Astrocyte (in vitro differentiated cells and primary cell): ENCODE measurements at regions not wholly inside any gene's neighbourhood (a gene's known extent, or its start where the extent isn't known, plus 50 kb on each side); places are given as distances from the start of the nearest gene placed in this dataset.

Source experiments
- DNase-seq: peaks from one replicate; pipeline ENCODE4 v3.0.0-alpha.2; 2010; ENCODE audit warnings: low read depth
- FAIRE-seq: peaks from 2 replicates; lab custom pipeline; 2011; peaks lifted over from hg19 to GRCh38; lab: Jason Lieb, UNC
- H2AFZ ChIP-seq: 2 replicates; pipeline ENCODE4 v1.6.0; 2012; ENCODE audit warnings: low read depth, low read length, inconsistent platforms
- H3K27ac ChIP-seq: 2 replicates; pipeline ENCODE4 v1.5.1; 2011; ENCODE audit warnings: low read depth, low read length, inconsistent platforms
- H3K27me3 ChIP-seq: 2 replicates; pipeline ENCODE4 v1.6.0; 2011; ENCODE audit warnings: low read length, inconsistent platforms; ENCODE audit not compliant: insufficient read depth
- H3K36me3 ChIP-seq: 2 replicates; pipeline ENCODE4 v1.5.1; 2011; ENCODE audit warnings: low read length, inconsistent platforms; ENCODE audit not compliant: insufficient read depth
- H3K4me1 ChIP-seq: 2 replicates; pipeline ENCODE4 v1.5.1; 2011; ENCODE audit warnings: low read length, inconsistent platforms; ENCODE audit not compliant: insufficient read depth
- H3K4me2 ChIP-seq: 2 replicates; pipeline ENCODE4 v1.6.0; 2012; ENCODE audit warnings: low read length, inconsistent platforms
- H3K4me3 ChIP-seq: 2 replicates; pipeline ENCODE4 v1.5.1; 2011; ENCODE audit warnings: low read depth, mild to moderate bottlenecking, low read length, inconsistent platforms; ENCODE audit not compliant: insufficient read depth
- H3K79me2 ChIP-seq: 2 replicates; pipeline ENCODE4 v1.6.0; 2012; ENCODE audit warnings: mild to moderate bottlenecking, low read length, inconsistent platforms; ENCODE audit not compliant: insufficient read depth
- H3K9ac ChIP-seq: 2 replicates; pipeline ENCODE4 v1.6.0; 2012; ENCODE audit warnings: mild to moderate bottlenecking, low read length, inconsistent platforms
- H3K9me3 ChIP-seq: 2 replicates; pipeline ENCODE4 v1.5.1; 2012; ENCODE audit warnings: low read depth, mild to moderate bottlenecking, low read length, inconsistent platforms; ENCODE audit not compliant: insufficient read depth
- H4K20me1 ChIP-seq: 2 replicates; pipeline ENCODE4 v1.6.0; 2012; ENCODE audit warnings: low read length, inconsistent platforms; ENCODE audit not compliant: insufficient read depth
- H3K27ac Mint-ChIP-seq: one replicate; pipeline ENCODE4 v1.8.0; 2021; ENCODE audit warnings: mild to moderate bottlenecking, mixed read lengths; ENCODE audit not compliant: unreplicated experiment
- H3K27me3 Mint-ChIP-seq: one replicate; pipeline ENCODE4 v1.8.0; 2021; ENCODE audit warnings: low read depth, mixed read lengths; ENCODE audit not compliant: unreplicated experiment
- H3K36me3 Mint-ChIP-seq: one replicate; pipeline ENCODE4 v1.8.0; 2021; ENCODE audit warnings: low read depth, mixed read lengths; ENCODE audit not compliant: unreplicated experiment
- H3K4me1 Mint-ChIP-seq: one replicate; pipeline ENCODE4 v1.8.0; 2021; ENCODE audit warnings: low read depth, mixed read lengths; ENCODE audit not compliant: unreplicated experiment
- H3K4me3 Mint-ChIP-seq: one replicate; pipeline ENCODE4 v1.8.0; 2021; ENCODE audit warnings: mild to moderate bottlenecking, moderate library complexity, mixed read lengths; ENCODE audit not compliant: unreplicated experiment
- H3K9me3 Mint-ChIP-seq: one replicate; pipeline ENCODE4 v1.8.0; 2021; ENCODE audit warnings: mild to moderate bottlenecking, mixed read lengths; ENCODE audit not compliant: unreplicated experiment
- CTCF ChIP-seq: IDR thresholded peaks from 2 replicates; pipeline ENCODE4 v1.5.1; 2011; ENCODE audit warnings: low read depth, mild to moderate bottlenecking, inconsistent platforms, low read length, moderate library complexity; ENCODE audit not compliant: insufficient read depth
- EZH2 ChIP-seq: IDR thresholded peaks from 2 replicates; pipeline ENCODE4 v1.6.1; 2012; ENCODE audit warnings: mild to moderate bottlenecking, low read length, inconsistent platforms; ENCODE audit not compliant: insufficient read depth

- FAIRE-seq, result no peak
- Histone ChIP-seq H3K27me3 (no peaks in the 10 kb centered on the region), H3K36me3 (no peaks in the 10 kb centered on the region), H3K4me3 (no peak overlapping the region), H3K9me3 (no peaks in the 10 kb centered on the region), H3K4me1 (no peaks in the 10 kb centered on the region), H3K79me2 (no peaks in the 10 kb centered on the region), H3K4me2 (no peak overlapping the region), H3K9ac (no peak overlapping the region), H4K20me1 (no peaks in the 10 kb centered on the region), H2AFZ (no peak overlapping the region), H3K27ac (no peak overlapping the region)
- Mint-ChIP-seq H3K9me3 (peaks cover 2% of the 10 kb centered on the region), H3K27me3 (no peaks in the 10 kb centered on the region), H3K4me1 (no peaks in the 10 kb centered on the region), H3K36me3 (no peaks in the 10 kb centered on the region), H3K4me3 (no peak overlapping the region), H3K27ac (no peak overlapping the region)
- TF ChIP-seq CTCF, result no peak
- no peak for TF ChIP-seq EZH2
- no peak for DNase-seq
Measured at GRCh38 chr6:102773636-102774035, 1380.1 kb downstream of the GRIK2 start.

- FAIRE-seq, result no peak
Measured at GRCh38 chr6:102766963-102767362, 1373.5 kb downstream of the GRIK2 start.

More at GRCh38 chr6:102766963-102767362, 1373.5 kb downstream of the GRIK2 start:
- Histone ChIP-seq H3K9me3 (no peaks in the 10 kb centered on the region), H3K4me1 (no peaks in the 10 kb centered on the region), H3K79me2 (no peaks in the 10 kb centered on the region), H2AFZ (no peak overlapping the region), H3K4me2 (peak overlapping the region; percentile 16), H4K20me1 (no peaks in the 10 kb centered on the region), H3K4me3 (no peak overlapping the region), H3K27me3 (no peaks in the 10 kb centered on the region), H3K27ac (no peak overlapping the region), H3K36me3 (no peaks in the 10 kb centered on the region), H3K9ac (no peak overlapping the region)
- peak; percentile 16 for DNase-seq
- no peaks in the 10 kb centered on the region for H3K27me3 Mint-ChIP-seq
- TF ChIP-seq CTCF (no peak), EZH2 (no peak)
- H3K4me1 Mint-ChIP-seq, result no peaks in the 10 kb centered on the region
- H3K36me3 Mint-ChIP-seq, result no peaks in the 10 kb centered on the region
- H3K9me3 Mint-ChIP-seq, result peaks cover 2% of the 10 kb centered on the region
- H3K4me3 Mint-ChIP-seq, result no peak overlapping the region
- no peak overlapping the region for H3K27ac Mint-ChIP-seq
